ENCODE measurements at regions not wholly inside any gene's neighbourhood (a gene's known extent, or its start where the extent isn't known, plus 50 kb on each side); places are given as distances from the start of the nearest gene placed in this dataset.

- TF ChIP-seq, protein P1, sequence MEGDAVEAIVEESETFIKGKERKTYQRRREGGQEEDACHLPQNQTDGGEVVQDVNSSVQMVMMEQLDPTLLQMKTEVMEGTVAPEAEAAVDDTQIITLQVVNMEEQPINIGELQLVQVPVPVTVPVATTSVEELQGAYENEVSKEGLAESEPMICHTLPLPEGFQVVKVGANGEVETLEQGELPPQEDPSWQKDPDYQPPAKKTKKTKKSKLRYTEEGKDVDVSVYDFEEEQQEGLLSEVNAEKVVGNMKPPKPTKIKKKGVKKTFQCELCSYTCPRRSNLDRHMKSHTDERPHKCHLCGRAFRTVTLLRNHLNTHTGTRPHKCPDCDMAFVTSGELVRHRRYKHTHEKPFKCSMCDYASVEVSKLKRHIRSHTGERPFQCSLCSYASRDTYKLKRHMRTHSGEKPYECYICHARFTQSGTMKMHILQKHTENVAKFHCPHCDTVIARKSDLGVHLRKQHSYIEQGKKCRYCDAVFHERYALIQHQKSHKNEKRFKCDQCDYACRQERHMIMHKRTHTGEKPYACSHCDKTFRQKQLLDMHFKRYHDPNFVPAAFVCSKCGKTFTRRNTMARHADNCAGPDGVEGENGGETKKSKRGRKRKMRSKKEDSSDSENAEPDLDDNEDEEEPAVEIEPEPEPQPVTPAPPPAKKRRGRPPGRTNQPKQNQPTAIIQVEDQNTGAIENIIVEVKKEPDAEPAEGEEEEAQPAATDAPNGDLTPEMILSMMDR (IDR thresholded peaks at IDR 0.05; ENCODE audit: low read length, missing control alignments): no peak
- DNase-seq (ENCODE audit: low read depth): no peak
Observed at GRCh38 chr9:72471096-72471495, 50.3 kb upstream of the TMC1 start.

DNA sequence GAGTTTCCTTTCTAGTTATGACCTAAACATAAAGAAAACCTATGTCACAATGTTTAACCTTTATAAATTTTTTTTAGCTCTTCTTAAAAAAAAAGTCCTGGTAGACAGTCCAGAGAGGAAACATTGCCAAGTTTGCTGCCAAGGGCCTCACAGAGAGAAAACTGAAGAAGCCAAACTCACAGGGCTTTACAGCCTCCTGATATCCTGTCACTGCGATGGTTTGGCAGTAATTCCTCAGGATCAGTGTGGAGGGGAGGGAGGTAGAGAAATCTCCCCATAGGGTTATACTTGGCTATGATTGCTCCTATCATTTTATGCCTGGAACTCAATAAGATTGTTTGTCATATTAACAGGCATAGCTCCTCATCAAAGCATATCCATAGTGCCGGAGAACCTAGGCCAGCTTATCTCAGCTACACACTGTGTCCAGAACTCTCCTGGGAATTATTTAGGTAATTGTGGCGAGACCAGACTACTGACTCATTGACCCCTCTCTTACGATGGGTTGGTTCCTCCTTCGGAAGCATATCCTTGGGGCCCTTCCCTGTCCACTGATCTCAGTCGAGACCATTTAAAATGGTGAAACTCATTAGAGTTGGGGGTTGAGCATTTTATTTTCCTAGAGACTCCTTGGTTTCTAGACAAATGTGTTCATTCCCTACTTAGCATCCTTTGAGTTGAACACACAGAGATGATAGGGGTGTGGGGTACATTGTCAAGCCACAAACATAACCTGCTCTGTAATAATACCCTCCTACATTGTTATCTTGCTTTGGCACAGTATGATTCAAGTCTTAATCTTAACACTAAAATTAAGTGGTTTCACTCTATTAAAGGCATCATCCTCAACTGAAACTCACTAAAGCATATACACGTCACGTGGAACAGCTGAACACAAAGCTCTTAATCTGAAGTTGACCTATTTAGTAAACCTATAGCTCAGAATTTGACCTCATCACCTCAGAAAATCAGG, 53.4 kb upstream of the TMC1 start:
- H3K4me3 ChIP-seq (replicated peaks; ENCODE audit: low read depth, low read length): no peak overlapping the region
- peak; percentile 43 for DNase-seq (ENCODE audit: low read depth)
- TF ChIP-seq, protein P1 (IDR thresholded peaks at IDR 0.05; ENCODE audit: low read length, missing control alignments): no peak

More at GRCh38 chr9:72471096-72471495, 50.3 kb upstream of the TMC1 start:
- no peak overlapping the region for H3K4me3 ChIP-seq (replicated peaks; ENCODE audit: low read depth, low read length)

DNA sequence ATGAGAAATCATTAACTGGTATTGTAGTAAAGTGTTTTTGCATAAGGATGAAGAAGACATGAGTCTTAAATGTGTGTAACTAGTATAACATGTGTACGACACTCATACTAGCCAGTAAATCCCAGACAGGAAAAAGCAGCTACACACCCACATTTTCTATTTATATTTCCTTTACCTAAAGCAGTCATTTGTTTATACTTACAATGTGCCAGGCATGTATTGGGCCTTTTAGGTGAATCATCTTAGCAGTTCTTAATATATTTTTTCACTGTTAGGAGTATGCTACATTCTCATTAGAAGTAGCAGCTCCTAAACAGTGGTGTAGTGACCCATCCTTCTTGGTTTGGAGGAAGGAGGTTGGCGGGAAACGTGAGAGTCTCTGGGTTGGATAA, 55.8 kb upstream of the TMC1 start:
- TF ChIP-seq, protein P1 (IDR thresholded peaks at IDR 0.05; ENCODE audit: low read length, missing control alignments): no peak
- no peak for DNase-seq (ENCODE audit: low read depth)
- no peak overlapping the region for H3K4me3 ChIP-seq (replicated peaks; ENCODE audit: low read depth, low read length)

DNA sequence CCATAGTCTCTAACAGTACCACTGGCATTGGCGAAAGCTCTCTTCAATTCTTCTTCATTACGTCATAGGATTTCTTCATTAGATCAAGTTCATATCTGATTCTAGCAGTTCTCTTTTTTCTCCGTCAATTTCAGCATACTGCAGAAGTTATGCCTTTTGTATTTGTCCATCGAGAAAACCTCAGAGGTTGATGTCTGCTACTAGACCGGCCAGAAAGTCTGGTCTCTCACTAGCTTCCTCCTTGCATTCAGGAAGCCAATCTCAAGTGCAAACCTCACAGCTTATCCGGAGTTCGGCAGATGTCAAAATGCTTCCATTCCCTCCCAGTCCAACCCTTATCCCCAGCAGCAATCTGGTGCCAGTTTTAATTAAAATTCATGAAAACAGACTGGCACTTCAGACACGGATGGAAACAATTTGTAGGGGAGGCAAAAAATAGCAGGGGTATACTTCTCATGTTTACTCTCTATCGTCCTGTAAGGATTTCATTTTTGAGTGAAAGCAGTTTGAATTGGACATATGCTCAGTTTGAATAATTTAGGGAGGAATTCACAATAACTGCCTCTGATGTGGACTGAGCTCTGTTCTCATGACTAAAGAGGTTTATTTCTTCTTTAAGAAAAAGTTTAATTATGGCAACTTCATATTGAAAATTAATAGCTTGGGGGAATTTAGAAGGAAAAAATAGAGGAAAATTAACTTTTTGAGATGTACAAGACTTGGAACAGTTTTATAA, 56.4 kb upstream of the TMC1 start:
- no peak overlapping the region for H3K4me3 ChIP-seq (replicated peaks; ENCODE audit: low read depth, low read length)
- TF ChIP-seq, protein P1 (IDR thresholded peaks at IDR 0.05; ENCODE audit: low read length, missing control alignments): no peak
- DNase-seq (ENCODE audit: low read depth): no peak

DNA sequence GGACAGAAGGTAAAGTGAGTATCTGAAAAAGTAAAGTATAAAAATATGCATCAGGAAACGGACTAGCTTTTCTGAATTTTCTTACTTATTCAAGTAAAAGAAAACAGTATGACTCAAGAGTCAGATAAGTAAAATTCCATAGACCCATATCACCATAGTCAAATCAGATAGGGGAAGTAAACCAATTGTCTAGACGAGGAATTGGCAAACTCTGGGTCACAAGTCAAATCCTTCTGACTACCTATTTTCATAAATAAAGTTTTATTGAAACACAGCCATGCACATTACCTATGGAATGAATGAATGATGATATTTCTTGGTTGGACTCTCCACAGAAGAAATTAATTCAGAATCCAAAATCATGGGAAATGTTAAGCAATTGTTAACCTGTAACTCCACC, 59.1 kb upstream of the TMC1 start:
- peak; percentile 67 for DNase-seq (ENCODE audit: low read depth)
- H3K4me3 ChIP-seq (replicated peaks; ENCODE audit: low read depth, low read length): no peak overlapping the region
- TF ChIP-seq, protein P1 (IDR thresholded peaks at IDR 0.05; ENCODE audit: low read length, missing control alignments): no peak

DNA sequence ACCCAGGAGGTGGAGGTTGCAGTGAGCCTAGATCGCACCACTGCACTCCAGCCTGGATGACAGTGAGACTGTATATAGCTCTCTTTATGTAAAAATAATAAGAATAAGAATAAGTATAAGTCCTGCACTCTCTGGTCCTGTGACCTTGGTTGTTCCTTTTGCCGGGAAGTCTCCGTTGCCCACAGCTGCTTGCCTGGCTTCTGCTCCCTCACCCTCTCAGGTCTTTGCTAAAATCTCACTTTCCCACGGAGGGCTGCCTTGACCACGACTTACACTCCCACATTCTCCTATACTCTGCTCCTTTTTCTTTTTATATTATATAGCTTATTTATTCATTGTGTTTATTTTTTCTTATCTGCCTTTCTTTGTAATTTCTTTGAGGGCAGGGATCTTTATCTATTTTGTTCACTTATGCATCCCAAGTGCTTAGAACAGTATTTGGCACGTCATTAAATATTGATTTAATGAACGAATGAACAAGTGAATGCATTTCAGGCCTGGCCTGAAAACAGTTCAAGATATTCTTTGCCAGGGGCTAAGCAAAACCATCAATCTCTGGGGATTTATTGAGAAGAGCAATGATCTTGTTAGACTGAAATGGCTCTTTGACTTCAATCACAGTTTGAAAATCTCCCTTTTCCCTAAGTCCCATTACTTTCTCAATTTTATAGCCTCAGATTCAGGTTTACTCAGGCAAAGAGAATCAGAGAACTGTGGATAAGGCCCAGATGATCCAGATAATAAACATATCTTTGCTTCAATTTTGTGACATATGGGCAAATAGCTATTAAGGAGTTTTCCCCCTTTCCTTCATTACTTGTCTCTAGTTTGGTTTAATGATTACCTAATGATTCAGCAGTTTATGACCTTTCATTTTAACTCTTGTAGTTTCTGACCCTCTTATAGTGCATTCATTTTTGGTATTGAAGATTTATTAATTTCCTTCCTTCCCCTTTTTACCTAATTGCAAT, 60.8 kb upstream of the TMC1 start:
- H3K4me3 ChIP-seq (replicated peaks; ENCODE audit: low read depth, low read length): no peak overlapping the region
- TF ChIP-seq, protein P1 (IDR thresholded peaks at IDR 0.05; ENCODE audit: low read length, missing control alignments): no peak
- DNase-seq (ENCODE audit: low read depth): no peak
